B cell (primary cell): ENCODE measurements at regions not wholly inside any gene's neighbourhood (a gene's known extent, or its start where the extent isn't known, plus 50 kb on each side); places are given as distances from the start of the nearest gene placed in this dataset.

Source experiments
- ATAC-seq: fragments of 200-7000 bp; cut with Tn5 transposase; one replicate; pipeline ENCODE4 v1.10.0; 2021; ENCODE audit warnings: low read depth, mild to moderate bottlenecking, moderate number of reproducible peaks, moderate library complexity
- CTCF ChIA-PET: fragments of 350-600 bp; sonication (Branson Sonifier 250); formaldehyde crosslinking; loops from one replicate; lab custom pipeline; 2021; ENCODE audit warnings: antibody characterized with exemption, inconsistent platforms; lab: Charles Lee
- POLR2A ChIA-PET: fragments of 350-600 bp; sonication (Branson Sonifier 250); formaldehyde crosslinking; loops from one replicate; lab custom pipeline; 2021; ENCODE audit warnings: antibody characterized with exemption; lab: Charles Lee
- DNase-seq: peaks from one replicate; pipeline ENCODE4 v3.0.0; 2013
- H2AFZ ChIP-seq: 2 replicates; pipeline ENCODE4 v1.6.1; 2012; ENCODE audit warnings: mild to moderate bottlenecking, low read depth, low read length; ENCODE audit not compliant: insufficient read depth, poor library complexity, severe bottlenecking
- H3K27ac ChIP-seq, 2 donors: 1 replicate in 1 of 2; 2 replicates in 1 of 2; pipeline ENCODE4 v1.5.1; 2012 to 2013; ENCODE audit warnings: low read length in 2 of 2, mild to moderate bottlenecking in 2 of 2, moderate library complexity in 1 of 2
- H3K27me3 ChIP-seq, 4 experiments: fragments of 200-600 bp in 1 of 4; sonication (generic) in 1 of 4; replicated peaks in 1 of 4; 1 replicate in 2 of 4; 2 replicates in 2 of 4; pipeline versions ENCODE4 v1.6.1 to v1.7.0; 2013 to 2016; ENCODE audit warnings: low read length in 3 of 4, mild to moderate bottlenecking in 2 of 4, mixed read lengths in 1 of 4, moderate library complexity in 1 of 4; ENCODE audit not compliant: insufficient read depth in 4 of 4, control insufficient read depth in 3 of 4; ENCODE audit errors: control extremely low read depth in 1 of 4
- H3K36me3 ChIP-seq, 2 experiments: replicated peaks in 1 of 2; 1 replicate in 1 of 2; 2 replicates in 1 of 2; pipeline versions ENCODE4 v1.6.1 to v1.7.1; 2013; ENCODE audit warnings: low read length in 1 of 2; ENCODE audit not compliant: insufficient read depth in 2 of 2, control insufficient read depth in 1 of 2; ENCODE audit errors: control extremely low read depth in 1 of 2, extremely low read depth in 1 of 2
- H3K4me1 ChIP-seq, 2 donors: fragments of 200-600 bp in 1 of 2; sonication (generic) in 1 of 2; 1 replicate in 1 of 2; 2 replicates in 1 of 2; pipeline versions ENCODE4 v1.5.1 to v1.6.1; 2013 to 2017; ENCODE audit warnings: low read length in 2 of 2; ENCODE audit not compliant: control insufficient read depth in 2 of 2, insufficient read depth in 2 of 2
- H3K4me2 ChIP-seq: replicated peaks from 2 replicates; pipeline ENCODE3; 2012; ENCODE audit warnings: mild to moderate bottlenecking, low read depth, low read length; ENCODE audit not compliant: poor library complexity, severe bottlenecking
- H3K4me3 ChIP-seq, 5 experiments: fragments of 200-600 bp in 1 of 5; sonication (generic) in 1 of 5; 1 replicate in 3 of 5; 2 replicates in 2 of 5; pipeline versions ENCODE4 v1.5.1 to v1.7.0; 2011 to 2016; ENCODE audit warnings: low read length in 4 of 5, mild to moderate bottlenecking in 4 of 5, low read depth in 2 of 5, control low read depth in 1 of 5, moderate library complexity in 1 of 5; ENCODE audit not compliant: insufficient read depth in 1 of 5; ENCODE audit errors: control extremely low read depth in 1 of 5, extremely low read depth in 1 of 5
- H3K79me2 ChIP-seq: fragments of 200-600 bp; sonication (generic); one replicate; pipeline ENCODE4 v1.6.0; 2016; ENCODE audit warnings: low read length; ENCODE audit not compliant: control insufficient read depth, insufficient read depth
- H3K9ac ChIP-seq: fragments of 200-600 bp; sonication (generic); 2 replicates; pipeline ENCODE4 v1.6.1; 2017; ENCODE audit warnings: mild to moderate bottlenecking, low read length, moderate library complexity
- H3K9me3 ChIP-seq, 3 donors: one replicate each; pipeline versions ENCODE4 v1.6.1 to v1.7.1; 2013; ENCODE audit warnings: low read length in 2 of 3; ENCODE audit not compliant: control insufficient read depth in 2 of 3, insufficient read depth in 1 of 3; ENCODE audit errors: control extremely low read depth in 1 of 3
- H4K20me1 ChIP-seq: 2 replicates; pipeline ENCODE4 v1.6.0; 2012; ENCODE audit warnings: mild to moderate bottlenecking, low read length; ENCODE audit not compliant: insufficient read depth, control insufficient read depth, poor library complexity, severe bottlenecking
- H3K27ac Mint-ChIP-seq: one replicate; pipeline ENCODE4 v1.8.0; 2021; ENCODE audit warnings: mixed read lengths
- H3K27me3 Mint-ChIP-seq: one replicate; pipeline ENCODE4 v1.8.0; 2021; ENCODE audit warnings: mixed read lengths
- H3K4me1 Mint-ChIP-seq: one replicate; pipeline ENCODE4 v1.8.0; 2021; ENCODE audit warnings: mixed read lengths
- H3K4me3 Mint-ChIP-seq: one replicate; pipeline ENCODE4 v1.8.0; 2021; ENCODE audit warnings: mixed read lengths
- H3K9me3 Mint-ChIP-seq: one replicate; pipeline ENCODE4 v1.8.0; 2022; ENCODE audit warnings: mixed read lengths; ENCODE audit not compliant: insufficient read depth
- CTCF ChIP-seq: fragments of 200-600 bp; IDR thresholded peaks from one replicate; pipeline ENCODE4 v1.8.0; 2022; ENCODE audit warnings: antibody characterized with exemption, mild to moderate bottlenecking
- EZH2 ChIP-seq: IDR thresholded peaks from 2 replicates; pipeline ENCODE4 v1.6.1; 2012; ENCODE audit warnings: borderline replicate concordance, low read depth, mild to moderate bottlenecking, moderate library complexity, low read length; ENCODE audit not compliant: insufficient read depth, poor library complexity, severe bottlenecking
- WGBS: methylation state at CpG from one replicate; pipeline ENCODE4 v1.1.5; 2013; ENCODE audit warnings: missing lambda C conversion rate; ENCODE audit not compliant: insufficient coverage; 5-methylcytosine and 5-hydroxymethylcytosine counted together
- intact Hi-C: fragments of 100-400 bp; cut with micrococcal nuclease; formaldehyde crosslinking; loops from one replicate; pipeline ENCODE4 v1.10.0; 2022

DNA sequence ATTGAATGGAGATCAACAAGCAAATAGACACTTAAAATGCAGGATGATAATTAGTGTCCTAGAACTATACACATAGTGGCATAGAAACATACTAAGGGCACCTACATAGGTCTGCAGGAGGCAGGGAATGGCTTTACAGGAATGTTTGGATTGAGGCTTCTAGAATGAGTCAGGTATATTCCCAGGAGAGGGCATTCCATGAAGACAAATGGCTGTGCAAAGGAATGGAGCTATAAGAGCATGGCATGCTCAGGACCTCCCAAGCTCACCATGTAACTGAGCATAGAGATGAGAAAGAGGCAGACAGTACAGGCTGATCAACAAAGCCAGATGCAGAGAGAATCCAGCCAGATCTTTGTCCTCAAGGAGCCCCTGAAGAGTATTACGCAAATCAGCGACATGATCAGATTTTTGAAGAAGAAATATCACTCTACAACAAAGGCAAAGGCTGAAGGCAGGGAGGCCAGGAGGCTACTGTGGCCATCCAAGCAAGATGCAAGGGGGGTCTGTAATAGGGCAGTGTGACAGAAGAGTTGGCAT, 211.1 kb upstream of the MTNR1B start:
- no peaks in the 10 kb centered on the region for H4K20me1 ChIP-seq
- no peak overlapping the region for H3K27ac ChIP-seq
- no peaks in the 10 kb centered on the region for H3K4me1 ChIP-seq
- ChIA-PET CTCF (no interaction called here), POLR2A (no interaction called here)
- ATAC-seq (no peak), DNase-seq (no peak)
- Mint-ChIP-seq H3K9me3 (no peaks in the 10 kb centered on the region), H3K27ac (no peak overlapping the region), H3K27me3 (no peaks in the 10 kb centered on the region), H3K4me1 (no peaks in the 10 kb centered on the region), H3K4me3 (no peak overlapping the region)
- WGBS: no CpG with 5 or more reads among the region's 2 CpGs
- TF ChIP-seq CTCF (no peak), EZH2 (no peak)
- no peaks in the 10 kb centered on the region for H3K79me2 ChIP-seq
- intact Hi-C loops: no loop called here
- no peak overlapping the region for H3K9ac ChIP-seq
- no peak overlapping the region for H3K4me3 ChIP-seq
- H3K27me3 ChIP-seq: no peaks in the 10 kb centered on the region
- no peaks in the 10 kb centered on the region for H3K36me3 ChIP-seq
- H3K9me3 ChIP-seq: peaks cover 0 to 3% (median 0%) of the 10 kb centered on the region in 3 donors
- H3K4me2 ChIP-seq: no peak overlapping the region
- no peak overlapping the region for H2AFZ ChIP-seq

DNA sequence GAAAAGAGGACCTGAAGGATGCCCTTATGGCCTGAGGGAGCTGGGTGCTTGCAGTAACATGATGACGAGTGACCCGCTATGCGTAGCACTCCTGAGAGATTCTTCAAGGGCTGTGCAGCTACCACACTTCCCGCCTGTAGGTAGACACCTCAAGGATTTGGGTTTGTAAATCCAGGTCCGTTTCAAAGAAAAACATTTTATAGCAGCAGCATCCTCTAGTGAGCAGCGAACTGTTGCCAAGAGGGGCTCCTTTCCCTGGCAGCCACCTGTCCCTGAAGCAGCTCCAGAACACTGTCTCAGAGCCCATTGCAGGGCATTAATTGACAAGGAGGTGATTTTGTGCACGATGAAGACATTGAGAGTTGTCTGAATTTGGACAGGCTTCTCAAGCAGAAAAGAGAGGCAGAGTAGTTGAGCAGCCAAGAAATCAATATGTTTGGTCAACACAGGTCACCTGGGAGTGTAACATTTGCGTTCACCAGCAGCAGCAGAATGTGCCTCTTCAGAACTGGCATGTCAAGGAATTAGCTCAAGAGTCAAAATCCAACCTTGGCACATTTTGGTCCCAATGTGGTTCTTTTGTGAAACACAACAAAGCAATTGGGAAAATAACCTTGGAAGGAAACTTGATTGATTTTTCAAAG, 209.8 kb upstream of the MTNR1B start:
- intact Hi-C loops: no loop called here
- WGBS: 78% methylated on average over 8 of the region's 8 CpGs

More for the DNA sequence above, 209.8 kb upstream of the MTNR1B start:
- ChIA-PET CTCF (no interaction called here), POLR2A (no interaction called here)
- no peak overlapping the region for H3K27ac Mint-ChIP-seq
- no peaks in the 10 kb centered on the region for H4K20me1 ChIP-seq
- DNase-seq: no peak
- no peaks in the 10 kb centered on the region for H3K9me3 ChIP-seq
- ATAC-seq: no peak
- H2AFZ ChIP-seq: no peak overlapping the region
- no peaks in the 10 kb centered on the region for H3K4me1 ChIP-seq
- no peak overlapping the region for H3K4me2 ChIP-seq
- H3K79me2 ChIP-seq: no peaks in the 10 kb centered on the region
- H3K27me3 Mint-ChIP-seq: no peaks in the 10 kb centered on the region
- no peaks in the 10 kb centered on the region for H3K9me3 Mint-ChIP-seq
- TF ChIP-seq EZH2 (no peak), CTCF (no peak)
- H3K9ac ChIP-seq: no peak overlapping the region
- H3K4me3 Mint-ChIP-seq: no peak overlapping the region
- no peaks in the 10 kb centered on the region for H3K4me1 Mint-ChIP-seq
- no peaks in the 10 kb centered on the region for H3K27me3 ChIP-seq
- no peak overlapping the region for H3K4me3 ChIP-seq
- H3K36me3 ChIP-seq: no peaks in the 10 kb centered on the region
- no peak overlapping the region for H3K27ac ChIP-seq
